ENCODE measurements at regions not wholly inside any gene's neighbourhood (a gene's known extent, or its start where the extent isn't known, plus 50 kb on each side); places are given as distances from the start of the nearest gene placed in this dataset.

GRCh38 chr20:40738976-40739375 lies 49.9 kb upstream of the MAFB start:
- no peaks in the 10 kb centered on the region for H3K9me3 ChIP-seq (replicated peaks; ENCODE audit: control insufficient read depth, insufficient read depth, low read depth, low read length)
- no peak overlapping the region for H2AFZ ChIP-seq (ENCODE audit: low read depth, low read length)
- H3K4me1 ChIP-seq (replicated peaks in 1 of 2; ENCODE audit: control insufficient read depth in 2 of 2, insufficient read depth in 2 of 2, low read length in 2 of 2) = no peaks in the 10 kb centered on the region
- H3K36me3 ChIP-seq (ENCODE audit: control insufficient read depth, insufficient read depth, low read length) = no peaks in the 10 kb centered on the region
- no TSS peak for BruUV-seq (replicated peaks)
- H4K20me1 ChIP-seq (replicated peaks; ENCODE audit: control insufficient read depth, insufficient read depth, low read length) = no peaks in the 10 kb centered on the region
- H3K27me3 ChIP-seq (ENCODE audit: control insufficient read depth in 2 of 2, insufficient read depth in 2 of 2, low read length in 2 of 2) = peaks cover 3 to 7% of the 10 kb centered on the region in 2 experiments; a peak in 2 of 5 replicates
- ATAC-seq (no peak), DNase-seq (ENCODE audit: extremely low read depth in 1 of 4, low spot score in 3 of 4) (no peak), FAIRE-seq (no peak)
- POLR2A ChIA-PET = interaction anchor here (0.5 to 1.4 kb wide), 3 partner anchors 10 to 14 kb away, joined by 3 to 5 read pairs (median 3); no protein-coding TSS in a partner anchor
- CTCF ChIA-PET (ENCODE audit: low intra/inter-chr PET ratio) = no interaction called here
- H3K27ac ChIP-seq (ENCODE audit: extremely low read depth, low read depth, low read length) = no peak overlapping the region
- no peak for TF ChIP-seq ELK3 (CRISPR knock-in tag; IDR thresholded peaks at IDR 0.05)
- TF ChIP-seq ZNF551 (CRISPR knock-in tag; IDR thresholded peaks at IDR 0.05) = no peak
- no peak for TF ChIP-seq ZBTB33 (CRISPR knock-in tag; IDR thresholded peaks at IDR 0.05)
- no peak for TF ChIP-seq PRDM10 (IDR thresholded peaks at IDR 0.05; ENCODE audit: partially characterized antibody)
- no peak for TF ChIP-seq KLF13 (tag; IDR thresholded peaks at IDR 0.05; ENCODE audit: borderline replicate concordance, low read depth)
- no peak for TF ChIP-seq RBM14 (IDR thresholded peaks at IDR 0.05; ENCODE audit: borderline replicate concordance, insufficient read depth, low read depth, low read length)
- no peak for TF ChIP-seq SRSF3 (IDR thresholded peaks at IDR 0.05; ENCODE audit: insufficient read depth, low read length)
- no peak for TF ChIP-seq ZKSCAN3 (CRISPR knock-in tag; IDR thresholded peaks at IDR 0.05)
- no peak for TF ChIP-seq ZBTB9 (CRISPR knock-in tag; IDR thresholded peaks at IDR 0.05)
- TF ChIP-seq SP2 (IDR thresholded peaks at IDR 0.05; ENCODE audit: extremely low read depth, low read depth, low read length, poor library complexity, severe bottlenecking) = no peak
- TF ChIP-seq HDAC2 (IDR thresholded peaks at IDR 0.05) = no peak
- no peaks in the 10 kb centered on the region for H3K79me2 ChIP-seq (ENCODE audit: control insufficient read depth, insufficient read depth, low read length)
- H3K9me1 ChIP-seq (ENCODE audit: control insufficient read depth, insufficient read depth, low read length) = no peaks in the 10 kb centered on the region
- WGBS (ENCODE audit: insufficient coverage, low coverage, missing lambda C conversion rate) = under 1% methylated on average over 9 of the region's 9 CpGs
- no peak overlapping the region for H3K4me3 ChIP-seq
- H3K4me2 ChIP-seq (ENCODE audit: insufficient read depth, low read length) = no peak overlapping the region
- H3K9ac ChIP-seq (ENCODE audit: insufficient read depth in 1 of 2, low read depth in 2 of 2, low read length in 2 of 2) = no peak overlapping the region
- intact Hi-C loops (cut with micrococcal nuclease) (no loop called here), in situ Hi-C loops (cut with MboI) (no loop called here)

Data from K562 (cell line).